ENCODE measurements at regions not wholly inside any gene's neighbourhood (a gene's known extent, or its start where the extent isn't known, plus 50 kb on each side); places are given as distances from the start of the nearest gene placed in this dataset.
"Not testable (repeated sequence)": the region's sequence is repeated elsewhere in the genome, so short reads cannot be mapped to it uniquely, and the experiment has no call there.

- no peak for DNase-seq (ENCODE audit: low spot score)
- intact Hi-C loops (cut with DNase I), result no loop called here
Measured at GRCh38 chr2:7860693-7861092, 821.2 kb upstream of the ID2 start.

- DNase-seq (ENCODE audit: low spot score), result no peak
- intact Hi-C loops (cut with DNase I), result no loop called here
Measured at GRCh38 chr2:7861910-7862702, 819.8 kb upstream of the ID2 start.

GRCh38 chr2:7866104-7866503 lies 815.8 kb upstream of the ID2 start:
- intact Hi-C loops (cut with DNase I), result no loop called here
- no peak for DNase-seq (ENCODE audit: low spot score)

GRCh38 chr2:7866825-7867224 lies 815.0 kb upstream of the ID2 start:
- intact Hi-C loops (cut with DNase I), result loop anchor here in 1 of 2 donors (1.0 kb wide), 1 partner anchor 22 kb away; no protein-coding TSS in a partner anchor
- no peak for DNase-seq (ENCODE audit: low spot score)

GRCh38 chr2:7867867-7868266 lies 814.0 kb upstream of the ID2 start:
- intact Hi-C loops (cut with DNase I), result loop anchor here in 1 of 2 donors (1.0 kb wide), 1 partner anchor 23 kb away; no protein-coding TSS in a partner anchor
- DNase-seq (ENCODE audit: low spot score), result no peak

- intact Hi-C loops (cut with DNase I), result no loop called here
- DNase-seq (ENCODE audit: low spot score), result no peak
Measured at GRCh38 chr2:7868836-7869235, 813.0 kb upstream of the ID2 start.

- intact Hi-C loops (cut with DNase I); DNase-seq (ENCODE audit: low spot score): not testable (repeated sequence)
Measured at GRCh38 chr2:7876445-7876844, 805.4 kb upstream of the ID2 start.

GRCh38 chr2:7878266-7878665 lies 803.6 kb upstream of the ID2 start:
- DNase-seq (ENCODE audit: low spot score); intact Hi-C loops (cut with DNase I): not testable (repeated sequence)

GRCh38 chr2:7878786-7879482 lies 802.9 kb upstream of the ID2 start:
- intact Hi-C loops (cut with DNase I), result no loop called here
- DNase-seq (ENCODE audit: low spot score), result no peak

GRCh38 chr2:7879483-7879835 lies 802.4 kb upstream of the ID2 start:
- no peak for DNase-seq (ENCODE audit: low spot score)
- intact Hi-C loops (cut with DNase I), result no loop called here

GRCh38 chr2:7880126-7880525 lies 801.7 kb upstream of the ID2 start:
- intact Hi-C loops (cut with DNase I), result no loop called here
- no peak for DNase-seq (ENCODE audit: low spot score)

- no peak for DNase-seq (ENCODE audit: low spot score)
- intact Hi-C loops (cut with DNase I), result no loop called here
Measured at GRCh38 chr2:7880566-7880965, 801.3 kb upstream of the ID2 start.

- intact Hi-C loops (cut with DNase I), result no loop called here
- DNase-seq (ENCODE audit: low spot score), result no peak
Measured at GRCh38 chr2:7881063-7881462, 800.8 kb upstream of the ID2 start.

- no peak for DNase-seq (ENCODE audit: low spot score)
- intact Hi-C loops (cut with DNase I), result no loop called here
Measured at GRCh38 chr2:7881466-7881865, 800.4 kb upstream of the ID2 start.

- intact Hi-C loops (cut with DNase I), result no loop called here
- no peak for DNase-seq (ENCODE audit: low spot score)
Measured at GRCh38 chr2:7882296-7882695, 799.6 kb upstream of the ID2 start.

GRCh38 chr2:7884338-7884737 lies 797.5 kb upstream of the ID2 start:
- intact Hi-C loops (cut with DNase I), result no loop called here
- no peak for DNase-seq (ENCODE audit: low spot score)

- no peak for DNase-seq (ENCODE audit: low spot score)
- intact Hi-C loops (cut with DNase I), result no loop called here
Measured at GRCh38 chr2:7886666-7887065, 795.2 kb upstream of the ID2 start.

GRCh38 chr2:7887441-7887840 lies 794.4 kb upstream of the ID2 start:
- DNase-seq (ENCODE audit: low spot score), result no peak

GRCh38 chr2:7888876-7889275 lies 793.0 kb upstream of the ID2 start:
- DNase-seq (ENCODE audit: low spot score), result no peak
- intact Hi-C loops (cut with DNase I), result no loop called here

More at GRCh38 chr2:7887441-7887840, 794.4 kb upstream of the ID2 start:
- intact Hi-C loops (cut with DNase I), result no loop called here

- no peak for DNase-seq (ENCODE audit: low spot score)
- intact Hi-C loops (cut with DNase I), result no loop called here
Measured at GRCh38 chr2:7891312-7891711, 790.5 kb upstream of the ID2 start.

GRCh38 chr2:7895289-7895688 lies 786.6 kb upstream of the ID2 start:
- DNase-seq (ENCODE audit: low spot score), result no peak
- intact Hi-C loops (cut with DNase I), result no loop called here
